Stomach (tissue), 4 donors: ENCODE measurements at regions not wholly inside any gene's neighbourhood (a gene's known extent, or its start where the extent isn't known, plus 50 kb on each side); places are given as distances from the start of the nearest gene placed in this dataset.

Experiments used
- CTCF ChIP-seq, 7 experiments: fragments of 450-650 bp in 4 of 7; fragments of 200-600 bp in 3 of 7; sonication (generic) in 3 of 7; IDR thresholded peaks; one replicate each; pipeline ENCODE4 v1.5.1; 2016 to 2019; ENCODE audit warnings: antibody characterized with exemption in 7 of 7, control low read depth in 2 of 7, mild to moderate bottlenecking in 1 of 7
- POLR2A ChIP-seq, 4 donors: fragments of 450-650 bp; IDR thresholded peaks; one replicate each; pipeline ENCODE4 v1.6.1; 2016; ENCODE audit warnings: antibody characterized with exemption in 4 of 4, control low read depth in 2 of 4, mild to moderate bottlenecking in 1 of 4, moderate library complexity in 1 of 4
- POLR2AphosphoS5 ChIP-seq, 3 donors: sonication (generic); formaldehyde crosslinking; IDR thresholded peaks; one replicate each; pipeline ENCODE4 v1.6.1; 2016; ENCODE audit warnings: antibody characterized with exemption in 3 of 3

- TF ChIP-seq CTCF (IDR thresholded peaks at IDR 0.05) (no peak), POLR2A (IDR thresholded peaks at IDR 0.05) (no peak), POLR2AphosphoS5 (IDR thresholded peaks at IDR 0.05) (no peak)
These were observed 173.7 kb upstream of the ONECUT1 start for GRCh38 chr15:52963865-52964264.
